Psoas muscle (tissue), 7 donors: ENCODE measurements at regions not wholly inside any gene's neighbourhood (a gene's known extent, or its start where the extent isn't known, plus 50 kb on each side); places are given as distances from the start of the nearest gene placed in this dataset.

Experiments
- ATAC-seq, 4 donors: fragments of 200-7000 bp; cut with Tn5 transposase; one replicate each; pipeline ENCODE4 v1.9.1; 2020; ENCODE audit warnings: moderate library complexity in 3 of 4, mild to moderate bottlenecking in 2 of 4
- DNase-seq, 2 donors: peaks; one replicate each; pipeline ENCODE4 v3.0.0-alpha.2; 2020
- H3K27ac ChIP-seq: fragments of 200-600 bp; one replicate; pipeline ENCODE4 v1.8.0; 2022
- H3K27me3 ChIP-seq, 3 donors: fragments of 200-600 bp in 1 of 3; one replicate each; pipeline versions ENCODE4 v1.6.1 to v1.8.0; 2013 to 2022; ENCODE audit warnings: low read length in 2 of 3, mild to moderate bottlenecking in 2 of 3, moderate library complexity in 1 of 3; ENCODE audit not compliant: insufficient read depth in 3 of 3
- H3K36me3 ChIP-seq, 2 donors: fragments of 200-600 bp in 1 of 2; one replicate each; pipeline versions ENCODE4 v1.6.1 to v1.8.0; 2013 to 2022; ENCODE audit warnings: low read depth in 1 of 2, mild to moderate bottlenecking in 1 of 2, moderate library complexity in 1 of 2; ENCODE audit not compliant: insufficient read depth in 1 of 2
- H3K4me1 ChIP-seq: fragments of 200-600 bp; one replicate; pipeline ENCODE4 v1.8.0; 2022
- H3K4me3 ChIP-seq: fragments of 200-600 bp; one replicate; pipeline ENCODE4 v1.8.0; 2022; ENCODE audit warnings: mild to moderate bottlenecking
- H3K9me3 ChIP-seq: fragments of 200-600 bp; one replicate; pipeline ENCODE4 v1.8.0; 2022
- CTCF ChIP-seq: fragments of 200-600 bp; IDR thresholded peaks from one replicate; pipeline ENCODE4 v1.8.0; 2022; ENCODE audit warnings: antibody characterized with exemption
- WGBS, 3 donors: extraction: QIAGEN DNeasy Blood & Tissue Kit; methylation state at CpG; one replicate each; pipeline versions ENCODE4 v1.1.6 to v1.1.7; 2013; 5-methylcytosine and 5-hydroxymethylcytosine counted together
- intact Hi-C, 2 donors: fragments of 100-400 bp; cut with DNase I; formaldehyde crosslinking; loops; one replicate each; pipeline versions ENCODE4 v1.11.0 to v1.14.2; 2022
- donor health status: healthy with polysubstance abuse.
- donor health status: DM: no; HTN: no; CAD: no; lungs with moderate emphysema.
- donor health status: Bipolar disorder and iron deficiency.
- donor health status: healthy.
- donor health status: DM: yes; HTN: yes; CAD: no.
- donor health status: DM: no; HTN: no; CAD: no.
- donor health status: DM: yes; HTN: yes; CAD: no.

GRCh38 chr13:74424455-74424854, 290.3 kb upstream of the KLF12 start:
- no peak for ATAC-seq

GRCh38 chr13:74423434-74423833, 289.2 kb upstream of the KLF12 start:
- no peak for DNase-seq
- intact Hi-C loops = no loop called here
- H3K9me3 ChIP-seq = no peaks in the 10 kb centered on the region
- WGBS, 3 donors = 61 to 73% (median 69%) methylated on average over 3 of the region's 3 CpGs
- no peak for TF ChIP-seq CTCF
- H3K27me3 ChIP-seq = no peaks in the 10 kb centered on the region
- no peak overlapping the region for H3K4me3 ChIP-seq
- no peaks in the 10 kb centered on the region for H3K4me1 ChIP-seq
- ATAC-seq = no peak
- no peaks in the 10 kb centered on the region for H3K36me3 ChIP-seq
- H3K27ac ChIP-seq = no peak overlapping the region

More at GRCh38 chr13:74424455-74424854, 290.3 kb upstream of the KLF12 start:
- no peaks in the 10 kb centered on the region for H3K36me3 ChIP-seq
- intact Hi-C loops = no loop called here
- H3K27me3 ChIP-seq = no peaks in the 10 kb centered on the region
- WGBS, 3 donors = 84 to 86% (median 86%) methylated on average over 3 of the region's 3 CpGs
- DNase-seq = no peak
- no peak overlapping the region for H3K27ac ChIP-seq
- H3K4me3 ChIP-seq = no peak overlapping the region
- TF ChIP-seq CTCF = no peak
- H3K4me1 ChIP-seq = no peaks in the 10 kb centered on the region
- no peaks in the 10 kb centered on the region for H3K9me3 ChIP-seq

GRCh38 chr13:74414458-74414857, 280.3 kb upstream of the KLF12 start:
- Histone ChIP-seq H3K27me3 (no peaks in the 10 kb centered on the region), H3K27ac (no peak overlapping the region), H3K4me1 (no peaks in the 10 kb centered on the region), H3K4me3 (no peak overlapping the region), H3K9me3 (peaks cover 5% of the 10 kb centered on the region), H3K36me3 (no peaks in the 10 kb centered on the region)
- no peak for TF ChIP-seq CTCF
- DNase-seq = no peak
- intact Hi-C loops = no loop called here
- ATAC-seq = no peak
- WGBS, 3 donors = 82 to 98% (median 85%) methylated on average over 6 of the region's 6 CpGs

GRCh38 chr13:74413482-74413881, 279.3 kb upstream of the KLF12 start:
- 96 to 99% (median 98%) methylated on average over 8 of the region's 8 CpGs for WGBS, 3 donors
- intact Hi-C loops = no loop called here
- no peaks in the 10 kb centered on the region for H3K27me3 ChIP-seq
- DNase-seq (no peak), ATAC-seq (no peak)
- H3K4me3 ChIP-seq = no peak overlapping the region
- H3K36me3 ChIP-seq = no peaks in the 10 kb centered on the region
- H3K9me3 ChIP-seq = peaks cover 5% of the 10 kb centered on the region
- TF ChIP-seq CTCF = no peak
- H3K27ac ChIP-seq = no peak overlapping the region
- no peaks in the 10 kb centered on the region for H3K4me1 ChIP-seq

- H3K27me3 ChIP-seq = no peaks in the 10 kb centered on the region
Observed at GRCh38 chr13:74409551-74409950, 275.3 kb upstream of the KLF12 start.

More at GRCh38 chr13:74409551-74409950, 275.3 kb upstream of the KLF12 start:
- H3K27ac ChIP-seq = no peak overlapping the region
- no peaks in the 10 kb centered on the region for H3K4me1 ChIP-seq
- 78 to 91% (median 85%) methylated on average over 5 of the region's 5 CpGs for whole genome bisulfite sequencing, 3 donors
- no peaks in the 10 kb centered on the region for H3K36me3 ChIP-seq
- peaks cover 5% of the 10 kb centered on the region for H3K9me3 ChIP-seq
- intact Hi-C loops = no loop called here
- no peak for DNase-seq
- no peak for ATAC-seq
- H3K4me3 ChIP-seq = no peak overlapping the region
- TF ChIP-seq CTCF = no peak
